ENCODE measurements at regions not wholly inside any gene's neighbourhood (a gene's known extent, or its start where the extent isn't known, plus 50 kb on each side); places are given as distances from the start of the nearest gene placed in this dataset.

DNA sequence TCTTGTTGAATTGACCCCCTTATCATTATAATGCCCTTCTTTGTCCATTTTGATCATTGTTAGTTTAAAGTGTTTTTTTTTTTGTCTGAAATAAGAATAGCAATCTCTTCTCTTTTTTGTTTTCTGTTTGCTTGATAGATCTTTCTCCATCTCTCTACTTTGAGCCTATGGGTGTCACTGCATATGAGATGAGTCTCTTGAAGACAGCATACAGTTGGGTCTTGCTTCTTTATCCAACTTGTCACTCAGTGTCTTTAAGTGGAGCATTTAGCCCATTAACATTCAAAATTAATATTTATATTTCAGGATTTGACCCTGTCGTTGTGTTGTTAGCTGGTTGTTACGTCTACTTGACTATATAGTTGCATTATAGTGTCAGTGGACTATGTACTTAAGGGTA is 135.4 kb downstream of the HMHB1 start:
- H2BK12ac ChIP-seq (ENCODE audit: insufficient read length, low read depth, low read length): no peak overlapping the region
- peaks cover 13 to 27% of the 10 kb centered on the region in 2 experiments; a peak in 4 of 5 replicates for H3K9me3 Mint-ChIP-seq
- no peak overlapping the region for H3K27ac ChIP-seq (ENCODE audit: insufficient read length, low read depth, low read length)
- H3K4me3 Mint-ChIP-seq: no peak overlapping the region
- TF ChIP-seq CTCF (conservative IDR thresholded peaks at IDR 0.05): no peak
- no peak overlapping the region for H3K4ac ChIP-seq (ENCODE audit: low read depth, low read length)
- no peaks in the 10 kb centered on the region for H4K20me1 ChIP-seq (ENCODE audit: control insufficient read depth, insufficient read depth, insufficient read length)
- H2BK5ac ChIP-seq (ENCODE audit: insufficient read length, low read length): no peak overlapping the region
- H4K91ac ChIP-seq (ENCODE audit: insufficient read length, low read depth, low read length): no peak overlapping the region
- H3K4me2 ChIP-seq (ENCODE audit: insufficient read depth, insufficient read length, low read length): no peak overlapping the region
- no peaks in the 10 kb centered on the region for H3K79me1 ChIP-seq (ENCODE audit: insufficient read depth, low read depth, low read length, poor library complexity, severe bottlenecking)
- H3K56ac ChIP-seq (ENCODE audit: insufficient read length, low read depth, low read length): no peak overlapping the region
- H2BK15ac ChIP-seq (ENCODE audit: low read depth, low read length): no peak overlapping the region
- H3T11ph ChIP-seq (ENCODE audit: low read length): no peak overlapping the region
- no peaks in the 10 kb centered on the region for H3K27me3 Mint-ChIP-seq (ENCODE audit: low read depth)
- no peak overlapping the region for H2BK120ac ChIP-seq (ENCODE audit: low read depth, low read length, poor library complexity, severe bottlenecking)
- no peak overlapping the region for H3K23ac ChIP-seq (ENCODE audit: insufficient read length, low read depth, low read length)
- H3K4me1 ChIP-seq (ENCODE audit: insufficient read depth, low read length): no peaks in the 10 kb centered on the region
- WGBS (ENCODE audit: extremely low coverage, insufficient read length, low lambda C conversion rate): no CpG with 5 or more reads among the region's 2 CpGs
- H3K27me3 ChIP-seq (ENCODE audit: insufficient read depth, low read length): no peaks in the 10 kb centered on the region
- no peaks in the 10 kb centered on the region for H3K4me1 Mint-ChIP-seq
- no peak overlapping the region for H3K18ac ChIP-seq (ENCODE audit: insufficient read length, low read depth, low read length)
- DNase-seq: no peak
- no peak overlapping the region for H3K9ac ChIP-seq (ENCODE audit: extremely low read depth, insufficient read length, low read length)
- no peak overlapping the region for H2AFZ ChIP-seq (ENCODE audit: low read length)
- no peak overlapping the region for H2AK5ac ChIP-seq (ENCODE audit: insufficient read length, low read length)
- no peaks in the 10 kb centered on the region for H3K23me2 ChIP-seq (ENCODE audit: insufficient read length, low read depth, low read length, poor library complexity, severe bottlenecking)
- no peak overlapping the region for H4K8ac ChIP-seq (replicated peaks; ENCODE audit: insufficient read length, low read depth, low read length)
- H2BK20ac ChIP-seq (ENCODE audit: low read depth, low read length, poor library complexity, severe bottlenecking): no peak overlapping the region
- H3K36me3 Mint-ChIP-seq (ENCODE audit: insufficient read depth in 1 of 3, low read depth in 3 of 3): peaks cover 0 to 16% (median 2%) of the 10 kb centered on the region in 3 experiments; a peak in 3 of 7 replicates
- no peaks in the 10 kb centered on the region for H3K9me3 ChIP-seq (ENCODE audit: control insufficient read depth, low read depth, low read length)
- no peak overlapping the region for H4K5ac ChIP-seq (ENCODE audit: insufficient read length, low read depth, low read length)
- no peaks in the 10 kb centered on the region for H3K79me2 ChIP-seq (ENCODE audit: insufficient read depth, low read length)
- H3K14ac ChIP-seq (ENCODE audit: insufficient read depth, low read length): no peak overlapping the region
- H3K27ac Mint-ChIP-seq: no peak overlapping the region
